ENCODE measurements at regions not wholly inside any gene's neighbourhood (a gene's known extent, or its start where the extent isn't known, plus 50 kb on each side); places are given as distances from the start of the nearest gene placed in this dataset.

GRCh38 chr15:69777356-69777755, 320.4 kb downstream of the TLE3 start:
- no peak for DNase-seq

GRCh38 chr15:69780374-69780773, 317.3 kb downstream of the TLE3 start:
- DNase-seq: no peak

- no peak for DNase-seq
These were observed 316.7 kb downstream of the TLE3 start for GRCh38 chr15:69780981-69781380.

- DNase-seq: no peak
These were observed 316.1 kb downstream of the TLE3 start for GRCh38 chr15:69781411-69782125.

- DNase-seq: no peak
These were observed 315.5 kb downstream of the TLE3 start for GRCh38 chr15:69782139-69782658.

GRCh38 chr15:69782809-69783208, 314.9 kb downstream of the TLE3 start:
- peak in 1 of 4 experiments; percentile 15 for DNase-seq

GRCh38 chr15:69783211-69783610, 314.5 kb downstream of the TLE3 start:
- DNase-seq: no peak

GRCh38 chr15:69784798-69785566, 312.7 kb downstream of the TLE3 start:
- no peak for DNase-seq

GRCh38 chr15:69786136-69786701, 311.5 kb downstream of the TLE3 start:
- DNase-seq: no peak

GRCh38 chr15:69787791-69788190, 309.9 kb downstream of the TLE3 start:
- DNase-seq: no peak

GRCh38 chr15:69789648-69790393, 307.9 kb downstream of the TLE3 start:
- no peak for DNase-seq

- DNase-seq: no peak
These were observed 307.1 kb downstream of the TLE3 start for GRCh38 chr15:69790632-69791031.

- no peak for DNase-seq
These were observed 304.9 kb downstream of the TLE3 start for GRCh38 chr15:69792823-69793222.

GRCh38 chr15:69793431-69793780, 304.3 kb downstream of the TLE3 start:
- DNase-seq: no peak

GRCh38 chr15:69793781-69794451, 303.8 kb downstream of the TLE3 start:
- DNase-seq: no peak

- DNase-seq: no peak
These were observed 302.9 kb downstream of the TLE3 start for GRCh38 chr15:69794645-69795469.

- no peak for DNase-seq
These were observed 302.1 kb downstream of the TLE3 start for GRCh38 chr15:69795601-69796000.

- DNase-seq: no peak
These were observed 300.6 kb downstream of the TLE3 start for GRCh38 chr15:69797051-69797595.

GRCh38 chr15:69797615-69798014, 300.1 kb downstream of the TLE3 start:
- DNase-seq: no peak

- DNase-seq: no peak
These were observed 299.1 kb downstream of the TLE3 start for GRCh38 chr15:69798481-69799250.

GRCh38 chr15:69801144-69801543, 296.6 kb downstream of the TLE3 start:
- DNase-seq: no peak
